ENCODE measurements at regions not wholly inside any gene's neighbourhood (a gene's known extent, or its start where the extent isn't known, plus 50 kb on each side); places are given as distances from the start of the nearest gene placed in this dataset.
A peak's percentile ranks its signal among the peaks of the same experiment; 100 is the strongest.

DNA sequence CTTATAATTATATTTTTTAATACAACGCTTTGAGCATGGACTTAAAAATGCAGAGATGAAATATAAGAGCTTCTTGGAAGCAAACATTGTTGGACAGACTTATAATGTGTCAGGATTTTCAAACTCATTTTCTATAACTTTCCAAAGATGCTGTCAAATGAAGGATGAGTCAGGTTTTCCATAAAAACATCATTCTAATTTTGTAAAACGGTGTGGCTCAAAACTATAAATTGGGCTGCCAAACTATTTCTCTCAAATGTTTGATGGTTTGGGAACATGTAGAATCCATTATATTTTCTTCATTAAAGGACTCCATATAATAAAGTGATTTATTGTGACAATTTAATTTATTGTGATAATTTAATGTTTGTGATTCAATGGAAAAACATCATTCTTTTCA is 511.2 kb downstream of the USP25 start:
- DNase-seq: no peak

DNA sequence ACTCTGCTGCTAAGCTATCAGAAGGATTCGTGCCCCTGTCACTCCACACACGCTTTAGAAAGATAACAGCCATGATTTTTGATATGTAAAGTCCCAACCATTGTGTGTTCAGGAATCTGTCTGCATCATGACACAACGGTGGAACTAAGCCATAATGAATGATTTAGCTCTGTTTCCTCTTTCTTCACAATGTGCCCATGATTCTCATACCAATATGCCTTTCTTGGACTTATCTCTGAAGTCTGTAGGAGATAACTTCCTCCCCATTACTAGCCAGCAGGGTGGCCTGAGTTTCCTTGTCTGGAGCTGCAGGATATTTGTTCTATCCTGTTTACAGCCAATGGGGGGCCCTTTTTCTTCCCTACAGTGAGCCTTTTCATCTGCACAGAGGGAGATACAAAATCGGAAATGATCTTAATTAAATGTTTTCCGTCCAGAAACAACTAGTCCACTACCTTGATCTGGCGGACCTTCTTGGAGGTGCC is 511.7 kb downstream of the USP25 start:
- peak in 1 of 3 donors; percentile 4 for DNase-seq

DNA sequence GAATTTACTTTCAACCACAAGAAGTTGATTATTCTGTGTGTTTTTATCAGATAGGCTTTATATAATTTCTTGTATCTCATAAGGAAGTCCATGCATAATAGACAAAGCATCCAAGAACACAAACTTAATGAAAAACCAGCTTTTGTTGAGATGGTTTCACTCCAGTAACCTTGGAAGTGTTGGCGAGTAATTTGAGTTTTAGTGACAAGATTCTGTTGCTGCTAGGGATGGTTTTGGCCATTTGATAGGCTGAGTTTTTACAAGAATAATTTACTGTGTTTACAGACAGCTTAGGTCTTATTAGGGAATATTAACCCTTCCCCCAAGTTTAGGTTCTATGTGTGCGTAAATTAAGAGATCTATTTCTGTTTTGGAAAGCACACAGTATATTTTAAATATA is 513.6 kb downstream of the USP25 start:
- DNase-seq: no peak

DNA sequence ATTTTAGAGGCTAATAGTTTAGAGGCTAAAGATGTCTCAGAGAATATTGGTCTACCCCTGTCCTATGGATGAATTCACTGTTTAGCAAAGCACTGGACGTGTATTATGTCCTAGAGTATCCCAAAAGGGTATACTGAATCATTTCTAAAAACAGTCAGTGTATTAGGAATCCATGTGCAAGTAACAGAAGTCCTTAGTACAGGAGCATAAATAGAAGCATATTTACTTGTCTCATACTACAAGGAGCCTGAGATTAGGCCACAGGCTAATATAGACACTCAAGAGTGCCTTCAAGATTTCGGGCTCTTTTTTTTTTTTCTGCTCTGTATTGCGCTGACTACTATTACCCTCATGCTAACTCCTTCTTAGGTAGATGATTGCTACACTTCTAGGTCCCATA is 518.9 kb downstream of the USP25 start:
- no peak for DNase-seq

DNA sequence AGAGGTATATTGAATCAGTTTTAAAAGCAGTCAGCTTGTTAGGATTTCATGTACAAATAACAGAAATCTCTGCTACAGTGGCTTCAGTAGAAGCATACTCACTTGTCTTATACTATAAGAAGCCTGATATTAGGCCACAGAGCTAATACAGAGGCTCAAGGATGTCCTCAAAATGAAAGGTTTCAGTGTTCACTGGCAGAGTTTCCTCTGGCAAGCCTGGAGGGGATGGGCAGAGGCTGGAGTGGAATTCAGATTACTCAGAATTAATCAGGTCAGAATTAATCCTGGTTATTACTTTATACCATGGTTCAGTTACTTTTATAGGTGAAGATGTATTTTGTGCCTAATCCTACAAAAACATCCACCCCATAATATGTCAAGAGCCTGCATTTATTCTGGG is 520.5 kb downstream of the USP25 start:
- no peak for DNase-seq

DNA sequence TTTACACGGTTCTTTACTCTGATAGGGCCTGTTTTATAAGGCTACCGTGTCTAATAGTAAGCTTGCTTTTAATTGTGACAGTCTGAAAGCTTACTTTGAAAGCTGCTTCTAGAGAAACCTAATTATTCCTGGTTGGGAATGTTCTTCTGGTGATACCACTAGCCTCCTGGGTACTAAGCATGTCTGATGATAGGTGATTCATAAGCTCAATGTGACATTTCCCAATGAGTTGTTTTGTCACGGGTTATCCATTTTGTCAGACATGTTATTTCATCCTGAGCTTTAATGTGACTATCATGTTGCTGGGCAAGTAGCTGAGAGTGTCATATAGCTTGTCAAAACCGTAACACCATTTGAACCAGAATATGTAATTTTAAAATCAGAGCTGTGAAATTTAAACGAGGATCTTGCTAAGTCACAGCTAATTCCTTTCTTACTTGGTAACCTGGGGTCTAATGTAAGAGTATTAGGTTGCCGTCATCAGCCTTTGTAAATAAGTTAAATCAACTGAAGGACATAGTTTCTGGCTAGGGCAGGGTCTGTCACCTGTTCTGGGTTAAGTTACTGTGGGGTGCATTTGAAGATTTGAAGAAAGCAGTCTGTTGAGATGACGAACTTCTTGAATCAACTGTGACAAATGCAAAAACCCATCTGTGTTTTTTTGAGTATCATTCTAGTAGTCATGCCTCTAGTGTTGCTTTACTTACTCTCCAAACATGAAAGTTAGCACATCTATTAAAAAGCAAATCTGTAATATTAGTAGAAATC is 529.2 kb downstream of the USP25 start:
- no peak for DNase-seq

DNA sequence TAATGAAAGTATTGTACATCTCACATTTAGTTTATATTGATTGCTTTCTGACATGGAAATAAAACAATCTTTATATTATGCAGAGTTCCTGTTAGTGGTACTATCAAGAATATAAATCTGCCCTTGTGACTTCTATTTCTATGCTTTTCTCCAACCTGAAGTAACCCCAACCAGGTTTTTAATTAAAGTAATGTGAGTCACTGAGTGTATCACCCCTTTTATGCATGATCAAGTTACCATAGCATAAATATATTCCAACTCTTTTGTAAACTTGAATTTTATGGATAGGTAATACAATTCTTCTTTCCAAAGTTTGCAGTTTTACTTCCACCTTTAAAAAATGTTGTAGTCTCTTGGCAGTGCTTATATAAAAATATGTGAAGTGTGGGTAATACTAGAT is 532.3 kb downstream of the USP25 start:
- DNase-seq: no peak

DNA sequence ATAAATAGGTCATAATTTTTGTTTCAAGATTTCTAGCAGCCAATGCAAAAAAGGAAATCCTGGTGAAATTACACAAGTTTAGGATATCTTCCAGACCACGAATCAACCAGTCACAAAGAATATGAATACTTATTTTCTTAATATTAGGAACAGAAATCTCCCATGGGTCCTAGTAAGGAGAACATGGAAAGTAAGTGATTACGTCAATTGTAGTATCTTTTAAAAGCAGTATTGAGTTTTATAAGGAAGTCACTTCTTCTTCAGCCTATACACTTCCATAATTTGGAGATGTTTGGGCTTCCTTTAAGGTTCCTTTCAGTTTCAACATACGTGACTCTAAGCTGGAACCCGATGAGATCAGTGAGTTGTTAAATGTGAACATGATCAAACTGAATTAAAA is 534.5 kb downstream of the USP25 start:
- DNase-seq: peak; percentile 45 to 69 (median 64)

DNA sequence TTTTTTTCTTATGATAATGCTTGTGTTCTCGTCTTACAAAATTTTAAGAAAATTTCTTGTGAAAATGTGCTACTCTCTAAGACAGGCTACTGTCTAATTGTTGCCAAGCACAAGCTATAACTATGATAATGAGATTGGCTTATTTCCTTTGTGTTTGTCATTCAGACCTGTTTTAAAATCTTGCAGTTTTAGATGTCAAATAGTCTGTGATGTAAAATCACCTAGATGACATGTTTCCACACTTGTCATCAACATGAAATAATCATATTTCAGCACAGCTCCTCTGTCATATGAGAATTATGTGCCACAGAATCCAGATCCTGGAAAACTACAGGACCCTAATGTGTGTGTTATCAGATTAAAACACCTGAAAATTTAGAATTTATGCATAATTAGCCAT is 539.7 kb downstream of the USP25 start:
- no peak for DNase-seq

DNA sequence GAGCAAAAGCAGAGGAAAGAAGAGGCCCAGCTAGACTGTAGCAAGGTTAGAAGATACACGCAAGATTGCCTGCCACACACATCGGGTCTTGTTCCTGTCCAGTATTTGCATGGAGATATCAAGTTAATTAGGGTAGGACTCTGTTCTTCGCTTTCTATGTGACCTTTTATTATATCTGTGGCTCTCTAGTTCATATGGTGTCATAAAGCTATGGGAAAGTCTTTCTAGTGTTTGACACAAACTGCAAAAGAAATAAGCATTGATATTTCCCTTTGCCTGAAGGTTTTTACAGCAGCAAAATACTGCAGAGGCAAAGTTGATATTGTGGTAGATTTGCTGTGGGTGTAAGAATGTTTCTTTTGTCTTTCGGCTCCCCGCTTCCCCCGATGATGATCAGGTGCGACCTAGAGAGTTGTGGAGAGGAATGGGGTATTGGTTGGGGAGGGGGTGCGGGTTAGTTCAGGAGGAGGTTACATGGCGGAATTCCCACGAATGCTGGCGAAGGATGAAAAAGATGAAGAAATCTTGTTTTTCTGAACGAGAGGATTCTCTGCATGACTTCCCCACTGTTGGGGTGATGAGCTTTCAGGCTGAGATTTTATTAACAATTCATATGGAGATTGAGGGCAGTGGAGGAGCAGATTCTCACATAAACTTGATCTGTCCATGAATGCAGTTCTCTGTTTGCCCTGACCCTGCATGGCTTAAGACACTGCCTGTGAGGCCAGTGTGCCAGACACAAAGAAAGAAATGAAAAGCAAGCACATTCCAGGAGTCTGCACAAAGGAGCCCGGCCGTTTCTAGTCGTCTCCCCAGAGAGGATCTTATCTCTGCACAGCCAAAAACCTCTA is 550.2 kb downstream of the USP25 start:
- peak in 1 of 3 donors; percentile 5 for DNase-seq

DNA sequence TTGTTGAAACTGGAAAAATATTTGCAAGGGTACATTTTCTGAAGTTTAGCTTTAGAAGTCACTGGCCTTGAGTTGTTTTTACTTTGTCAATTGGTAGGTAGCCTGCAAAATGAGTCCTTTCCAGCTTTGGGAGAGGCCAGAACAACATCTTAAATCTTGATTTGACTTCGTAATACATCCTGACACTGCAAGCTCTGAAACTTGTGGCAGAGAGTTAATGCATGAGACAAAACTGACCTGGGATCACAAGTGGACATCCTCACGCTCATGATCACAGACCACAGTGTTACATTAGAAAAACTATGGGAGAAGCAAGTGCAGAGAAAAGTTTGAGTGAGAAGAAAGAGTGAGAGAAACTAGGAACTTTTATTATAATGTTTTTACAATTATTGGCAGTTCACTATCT is 550.9 kb downstream of the USP25 start:
- peak in 1 of 3 donors; percentile 3 for DNase-seq

DNA sequence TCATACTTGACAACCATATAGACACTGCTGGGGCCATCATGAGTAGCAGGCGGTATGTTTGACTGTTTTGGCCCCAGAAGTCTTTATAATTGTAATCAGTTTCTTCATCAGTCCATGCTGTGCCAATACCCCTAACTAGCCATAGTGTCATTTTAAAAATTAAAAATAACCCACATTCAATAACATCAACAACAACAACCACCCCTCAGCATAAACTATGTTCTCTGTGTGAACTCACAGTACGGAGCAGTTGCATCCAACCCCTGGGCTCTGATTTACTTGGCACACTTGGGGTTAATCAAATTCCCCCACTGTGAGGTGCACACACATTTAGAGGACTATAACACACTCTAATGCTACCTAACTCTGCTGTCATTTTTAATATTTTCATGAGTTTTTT is 553.7 kb downstream of the USP25 start:
- peak in 1 of 3 donors; percentile 13 for DNase-seq

DNA sequence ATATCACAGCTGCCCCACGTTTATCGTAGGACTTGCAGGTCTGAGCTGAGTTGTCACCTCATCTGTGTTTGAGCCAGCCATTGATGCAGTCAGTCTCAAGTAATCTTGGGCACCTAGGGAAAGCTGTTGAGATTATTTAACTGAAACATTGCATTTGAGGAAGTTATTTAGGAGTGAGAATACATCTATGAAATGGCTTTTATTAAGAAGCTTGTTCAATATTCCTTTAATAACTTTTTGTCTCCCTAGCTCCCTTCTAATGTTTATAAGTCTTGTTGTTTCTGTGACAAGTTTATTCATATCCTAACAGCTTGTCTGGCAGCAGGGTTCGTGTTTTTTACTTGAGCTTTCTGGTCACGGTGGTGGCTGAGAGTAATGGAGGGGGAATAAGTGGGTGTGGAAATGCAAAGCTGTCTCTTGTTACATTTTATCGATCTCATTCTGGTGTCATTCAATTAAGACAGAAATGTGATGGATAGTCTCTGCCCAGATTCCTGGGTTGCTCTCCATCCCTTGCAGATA is 555.9 kb downstream of the USP25 start:
- no peak for DNase-seq

DNA sequence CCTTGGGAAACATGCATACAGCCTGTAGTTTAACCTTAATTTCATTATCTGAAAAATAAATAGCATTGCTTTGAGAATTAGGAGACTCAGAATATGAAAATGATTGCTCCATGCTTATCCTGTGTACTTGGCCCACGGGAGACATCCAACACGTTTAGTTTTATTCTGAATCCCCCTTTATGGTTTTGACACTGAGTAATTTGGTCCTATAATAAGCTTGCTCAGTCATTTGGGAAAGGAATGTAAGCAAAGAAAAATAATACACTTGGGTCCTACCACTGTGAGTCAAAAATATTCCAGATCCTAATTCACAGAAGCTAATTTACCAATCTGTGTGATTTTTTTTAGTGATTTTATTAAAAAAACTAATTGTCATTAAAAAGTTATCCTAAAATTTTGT is 557.3 kb downstream of the USP25 start:
- peak in 1 of 3 donors; percentile 7 for DNase-seq

DNA sequence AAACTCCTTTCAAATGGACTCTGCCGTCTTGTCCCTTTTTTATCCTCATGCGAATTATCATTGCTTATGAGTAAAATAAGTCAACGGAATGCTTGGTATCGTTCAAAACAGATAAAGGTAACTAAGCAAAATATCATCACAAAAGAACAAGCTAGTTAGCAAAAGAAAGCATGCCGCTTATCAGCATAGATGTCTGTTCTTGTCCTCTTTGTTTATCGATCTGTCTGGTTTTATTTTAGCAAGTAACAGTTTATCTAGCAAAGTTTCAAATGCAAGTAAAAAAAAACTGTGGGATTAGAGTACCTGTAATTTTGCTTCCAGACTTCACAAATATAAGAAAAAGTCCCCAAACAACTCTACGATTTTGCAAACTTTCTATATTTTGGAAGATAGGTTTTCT is 561.5 kb downstream of the USP25 start:
- DNase-seq: no peak

DNA sequence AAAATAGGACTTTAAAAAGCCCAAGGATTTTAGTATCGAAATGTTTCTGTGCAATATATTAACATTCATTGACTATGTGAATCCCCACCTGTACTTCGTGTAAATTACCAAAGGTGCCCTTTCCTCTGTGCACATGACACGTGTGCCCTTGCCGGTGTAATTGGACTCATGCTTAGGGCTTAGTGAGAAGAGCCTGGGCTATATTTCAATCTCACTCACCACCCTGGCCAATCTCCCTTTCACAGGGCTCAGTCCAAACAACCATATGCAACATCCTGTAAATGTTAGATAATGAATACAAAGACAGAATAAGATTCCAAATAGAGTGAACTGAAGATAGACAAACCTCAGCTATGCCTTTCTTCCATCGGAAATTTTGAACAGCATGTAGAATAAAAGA is 564.3 kb downstream of the USP25 start:
- peak in 1 of 3 donors; percentile 15 for DNase-seq

DNA sequence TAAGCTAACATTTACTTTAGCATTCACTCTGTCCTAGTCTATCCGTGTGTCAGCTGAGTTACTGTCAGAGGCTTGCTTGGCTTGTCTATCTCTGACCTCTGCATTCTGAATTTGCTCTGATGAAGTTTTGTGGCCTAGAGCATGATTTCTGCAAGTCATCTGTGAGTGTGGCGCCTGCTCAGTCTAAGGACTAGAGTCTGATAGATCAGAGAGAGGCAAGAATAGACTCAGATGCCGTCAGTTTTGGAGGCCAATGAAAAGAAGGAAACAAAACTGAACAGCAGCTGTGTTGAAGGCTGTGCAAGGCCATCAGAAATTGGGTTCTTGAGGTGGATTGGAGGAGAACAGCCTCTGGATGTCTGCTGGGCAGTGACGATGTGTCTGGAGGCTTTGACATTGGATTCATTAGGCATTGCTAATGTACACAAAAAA is 573.1 kb downstream of the USP25 start:
- DNase-seq: no peak

DNA sequence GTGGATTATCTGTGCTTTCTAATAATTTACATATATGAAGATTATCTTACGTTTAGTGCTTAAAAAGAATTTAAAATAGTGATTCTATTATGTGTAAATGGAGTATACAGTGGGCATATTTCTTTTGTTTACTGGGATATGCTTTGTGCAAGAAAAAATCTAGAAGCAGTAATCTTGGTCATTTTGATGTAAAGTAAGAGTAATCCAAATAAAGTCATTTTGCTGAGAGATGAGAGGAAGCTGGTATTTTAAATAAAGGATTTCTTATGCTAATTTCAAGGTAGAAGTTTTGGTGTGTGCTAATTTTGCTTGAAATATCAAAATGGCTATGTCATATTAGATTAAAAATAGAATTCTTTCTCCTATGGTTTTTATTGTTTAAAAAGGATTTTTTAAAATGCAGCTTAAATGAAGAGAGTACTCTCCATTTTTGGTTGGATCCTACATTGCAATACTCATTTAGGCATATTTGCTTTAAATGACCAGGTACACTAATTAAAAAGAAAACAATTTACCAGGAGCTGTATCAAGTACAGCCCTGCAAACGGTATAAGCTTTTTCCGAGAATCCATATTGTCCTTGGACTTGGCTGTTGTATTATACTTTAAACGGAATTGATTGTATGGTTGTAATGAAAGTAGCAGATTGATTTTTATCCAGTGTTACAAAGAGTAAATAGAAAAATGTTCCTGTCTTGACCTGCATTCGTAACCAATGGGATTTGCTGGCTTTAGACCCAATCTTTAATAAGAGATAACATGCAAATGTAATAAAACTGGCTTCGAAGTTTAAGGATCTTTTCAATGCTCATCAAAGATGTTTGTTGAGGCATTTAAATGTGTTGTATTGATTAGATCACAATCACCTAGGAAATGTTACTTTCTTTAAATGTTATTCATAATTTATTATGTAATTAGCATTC is 574.7 kb downstream of the USP25 start:
- DNase-seq: no peak

DNA sequence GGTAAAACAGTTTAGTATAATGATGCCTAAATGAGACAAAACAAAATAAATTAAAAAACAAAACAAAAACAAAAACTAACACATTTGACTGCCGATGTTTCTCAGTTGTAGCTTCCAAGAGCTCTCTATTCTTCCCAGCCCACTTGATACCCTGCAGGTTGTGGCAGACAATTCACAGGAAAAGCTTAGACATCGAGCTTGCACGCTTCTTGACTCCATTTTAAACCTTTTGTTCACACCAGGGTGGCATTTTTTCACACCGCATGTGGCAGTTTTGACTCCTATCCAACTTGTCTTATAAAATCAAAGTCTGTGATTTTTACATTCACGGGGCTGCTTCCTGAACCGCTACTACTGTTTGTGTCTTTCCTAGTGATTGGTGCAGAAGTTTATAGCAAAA is 575.9 kb downstream of the USP25 start:
- DNase-seq: no peak

DNA sequence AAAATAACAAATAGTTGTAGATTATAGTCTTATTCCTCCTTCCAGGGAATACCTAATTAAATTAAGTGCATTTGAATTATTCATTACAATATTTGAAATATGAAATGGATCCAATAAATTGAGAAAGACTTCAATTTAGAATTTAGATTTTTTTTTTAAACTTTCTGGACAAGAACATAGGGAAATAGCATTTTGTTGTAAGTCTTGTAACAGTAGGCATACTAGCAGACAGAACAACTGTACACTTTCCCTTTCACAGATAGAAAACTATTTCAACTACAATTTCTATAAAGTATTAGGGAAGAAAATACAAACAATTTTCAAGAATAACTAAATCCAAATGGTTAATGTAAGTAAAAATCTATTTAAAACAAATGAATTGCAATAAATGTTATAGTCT is 577.5 kb downstream of the USP25 start:
- no peak for DNase-seq

DNA sequence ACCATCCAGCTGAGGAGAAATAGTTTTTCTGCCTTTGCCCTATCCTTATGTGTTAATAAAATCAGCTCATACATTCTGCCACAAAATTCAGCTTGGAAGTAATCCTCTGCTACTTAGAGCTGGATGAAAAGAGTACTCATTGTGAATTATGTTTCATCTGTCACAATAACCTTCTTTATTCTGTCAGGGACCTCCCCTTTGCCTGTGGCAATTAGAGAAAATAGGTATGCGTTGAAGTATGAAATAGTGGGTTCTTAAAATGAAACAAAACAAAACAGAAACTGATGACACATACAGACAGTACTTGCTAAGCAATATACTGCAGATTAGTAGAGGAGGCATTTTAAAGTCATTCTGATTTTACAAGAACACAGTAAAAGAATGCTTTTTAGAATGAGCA is 578.5 kb downstream of the USP25 start:
- no peak for DNase-seq

DNA sequence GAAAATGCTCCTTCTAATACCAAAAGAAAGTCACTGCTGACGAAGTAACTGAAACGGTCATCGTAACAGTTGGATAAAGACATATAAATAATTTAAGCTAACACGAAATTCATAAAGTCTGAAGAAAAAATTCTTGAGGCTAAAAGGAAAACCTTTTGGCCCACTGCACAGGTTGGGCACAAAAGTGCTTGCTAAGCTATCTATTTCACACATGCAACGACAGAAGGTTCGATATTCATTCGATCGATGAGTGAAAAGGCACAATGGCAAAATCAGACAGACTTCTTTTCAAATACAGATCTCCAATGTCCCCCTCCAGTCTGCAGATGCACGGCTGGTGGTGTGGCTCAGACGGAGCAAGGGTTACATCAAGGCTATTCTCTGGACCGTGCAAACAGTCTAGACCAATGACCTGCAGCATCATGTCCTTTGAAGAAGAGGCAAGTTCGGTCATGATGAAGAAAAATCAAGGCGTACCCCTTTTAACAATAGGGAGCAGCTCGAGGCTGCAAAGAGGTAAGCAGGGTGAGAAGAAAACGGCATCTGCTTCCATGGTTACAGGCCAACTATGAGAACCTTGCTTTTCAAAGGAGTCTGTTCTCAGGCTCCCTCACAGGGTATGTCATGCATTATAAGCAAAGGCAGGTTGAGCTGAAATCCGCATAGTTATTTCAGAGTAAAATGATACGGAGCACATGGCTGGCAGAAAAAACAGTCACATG is 579.6 kb downstream of the USP25 start:
- no peak for DNase-seq

All from suppressor macrophage treated with lipopolysaccharide for 1 hour (primary cell).